DMS 273 treated with DMSO at 0.1 percent for 48 hours (cell line): ENCODE measurements at regions not wholly inside any gene's neighbourhood (a gene's known extent, or its start where the extent isn't known, plus 50 kb on each side); places are given as distances from the start of the nearest gene placed in this dataset.

Experiments used
- DNase-seq: peaks from one replicate; lab custom pipeline; 2025; lab: John Stamatoyannopoulos, UW

- DNase-seq: no peak
Observed at GRCh38 chr6:144335311-144335861, 50.3 kb downstream of the UTRN start.

- DNase-seq: no peak
Observed at GRCh38 chr6:144335914-144336313, 50.8 kb downstream of the UTRN start.

- no peak for DNase-seq
Observed at GRCh38 chr6:144336900-144337299, 51.8 kb downstream of the UTRN start.

GRCh38 chr6:144338474-144338873 is 53.3 kb downstream of the UTRN start:
- no peak for DNase-seq

GRCh38 chr6:144338951-144339700 is 54.0 kb downstream of the UTRN start:
- DNase-seq: no peak

- DNase-seq: no peak
Observed at GRCh38 chr6:144339859-144340452, 54.8 kb downstream of the UTRN start.

- DNase-seq: no peak
Observed at GRCh38 chr6:144340541-144341371, 55.6 kb downstream of the UTRN start.

GRCh38 chr6:144341831-144342527 is 56.8 kb downstream of the UTRN start:
- DNase-seq: no peak

GRCh38 chr6:144343701-144344428 is 58.7 kb downstream of the UTRN start:
- no peak for DNase-seq

GRCh38 chr6:144344646-144345045 is 59.5 kb downstream of the UTRN start:
- no peak for DNase-seq

GRCh38 chr6:144345451-144345850 is 60.3 kb downstream of the UTRN start:
- DNase-seq: no peak

- no peak for DNase-seq
Observed at GRCh38 chr6:144346719-144347447, 61.7 kb downstream of the UTRN start.

GRCh38 chr6:144347448-144347759 is 62.3 kb downstream of the UTRN start:
- no peak for DNase-seq

GRCh38 chr6:144347933-144348332 is 62.8 kb downstream of the UTRN start:
- no peak for DNase-seq

- no peak for DNase-seq
Observed at GRCh38 chr6:144349690-144350527, 64.8 kb downstream of the UTRN start.

- no peak for DNase-seq
Observed at GRCh38 chr6:144350528-144350880, 65.4 kb downstream of the UTRN start.

GRCh38 chr6:144351379-144352127 is 66.4 kb downstream of the UTRN start:
- no peak for DNase-seq

- no peak for DNase-seq
Observed at GRCh38 chr6:144352331-144352730, 67.2 kb downstream of the UTRN start.

- no peak for DNase-seq
Observed at GRCh38 chr6:144353871-144354314, 68.8 kb downstream of the UTRN start.
